ENCODE measurements at regions not wholly inside any gene's neighbourhood (a gene's known extent, or its start where the extent isn't known, plus 50 kb on each side); places are given as distances from the start of the nearest gene placed in this dataset.
"Not testable (repeated sequence)": the region's sequence is repeated elsewhere in the genome, so short reads cannot be mapped to it uniquely, and the experiment has no call there.

DNA sequence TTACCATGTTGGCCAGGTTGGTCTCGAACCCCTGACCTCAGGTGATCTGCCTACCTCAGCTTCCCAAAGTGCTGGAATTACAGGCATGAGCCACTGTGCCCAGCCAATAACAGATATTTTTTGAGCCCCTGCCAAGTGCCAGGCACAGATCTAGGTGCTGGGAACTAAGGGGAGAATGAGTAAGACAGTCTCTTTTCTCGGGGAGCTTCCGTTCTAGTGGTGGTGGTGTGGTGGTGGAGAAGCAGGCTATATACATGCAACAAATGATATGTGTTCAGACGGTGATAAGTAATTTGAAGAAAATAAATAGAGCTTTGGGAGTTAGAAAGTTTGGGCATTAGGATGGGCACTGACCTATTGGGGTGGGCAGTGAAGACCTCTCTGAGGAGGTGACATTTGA, 76.7 kb upstream of the VKORC1L1 start:
- DNase-seq (ENCODE audit: low spot score) = no peak

DNA sequence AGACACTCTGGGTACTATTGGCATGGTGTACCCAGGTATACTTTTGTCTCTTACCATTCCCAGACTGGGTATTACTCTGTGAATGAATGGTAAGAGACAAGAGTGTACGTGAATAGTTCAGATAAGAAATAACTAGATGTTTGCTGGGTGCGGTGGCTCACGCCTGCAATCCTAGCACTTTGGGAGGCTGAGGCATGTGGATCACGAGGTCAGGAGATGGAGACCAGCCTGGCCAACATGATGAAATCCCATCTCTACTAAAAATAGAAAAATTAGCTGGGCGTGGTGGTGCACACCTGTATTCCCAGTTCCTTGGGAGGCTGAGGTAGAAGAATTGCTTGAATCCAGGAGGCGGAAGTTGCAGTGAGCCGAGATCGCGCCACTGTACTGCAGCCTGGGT, 75.8 kb upstream of the VKORC1L1 start:
- not testable (repeated sequence) for DNase-seq (ENCODE audit: low spot score)

More for the DNA sequence above, 76.7 kb upstream of the VKORC1L1 start:
- TF ChIP-seq, protein P1, sequence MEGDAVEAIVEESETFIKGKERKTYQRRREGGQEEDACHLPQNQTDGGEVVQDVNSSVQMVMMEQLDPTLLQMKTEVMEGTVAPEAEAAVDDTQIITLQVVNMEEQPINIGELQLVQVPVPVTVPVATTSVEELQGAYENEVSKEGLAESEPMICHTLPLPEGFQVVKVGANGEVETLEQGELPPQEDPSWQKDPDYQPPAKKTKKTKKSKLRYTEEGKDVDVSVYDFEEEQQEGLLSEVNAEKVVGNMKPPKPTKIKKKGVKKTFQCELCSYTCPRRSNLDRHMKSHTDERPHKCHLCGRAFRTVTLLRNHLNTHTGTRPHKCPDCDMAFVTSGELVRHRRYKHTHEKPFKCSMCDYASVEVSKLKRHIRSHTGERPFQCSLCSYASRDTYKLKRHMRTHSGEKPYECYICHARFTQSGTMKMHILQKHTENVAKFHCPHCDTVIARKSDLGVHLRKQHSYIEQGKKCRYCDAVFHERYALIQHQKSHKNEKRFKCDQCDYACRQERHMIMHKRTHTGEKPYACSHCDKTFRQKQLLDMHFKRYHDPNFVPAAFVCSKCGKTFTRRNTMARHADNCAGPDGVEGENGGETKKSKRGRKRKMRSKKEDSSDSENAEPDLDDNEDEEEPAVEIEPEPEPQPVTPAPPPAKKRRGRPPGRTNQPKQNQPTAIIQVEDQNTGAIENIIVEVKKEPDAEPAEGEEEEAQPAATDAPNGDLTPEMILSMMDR (IDR thresholded peaks at IDR 0.05; ENCODE audit: extremely low read depth, missing control alignments) = no peak

GRCh38 chr7:65797566-65797965, 75.3 kb upstream of the VKORC1L1 start:
- DNase-seq (ENCODE audit: low spot score) = not testable (repeated sequence)

DNA sequence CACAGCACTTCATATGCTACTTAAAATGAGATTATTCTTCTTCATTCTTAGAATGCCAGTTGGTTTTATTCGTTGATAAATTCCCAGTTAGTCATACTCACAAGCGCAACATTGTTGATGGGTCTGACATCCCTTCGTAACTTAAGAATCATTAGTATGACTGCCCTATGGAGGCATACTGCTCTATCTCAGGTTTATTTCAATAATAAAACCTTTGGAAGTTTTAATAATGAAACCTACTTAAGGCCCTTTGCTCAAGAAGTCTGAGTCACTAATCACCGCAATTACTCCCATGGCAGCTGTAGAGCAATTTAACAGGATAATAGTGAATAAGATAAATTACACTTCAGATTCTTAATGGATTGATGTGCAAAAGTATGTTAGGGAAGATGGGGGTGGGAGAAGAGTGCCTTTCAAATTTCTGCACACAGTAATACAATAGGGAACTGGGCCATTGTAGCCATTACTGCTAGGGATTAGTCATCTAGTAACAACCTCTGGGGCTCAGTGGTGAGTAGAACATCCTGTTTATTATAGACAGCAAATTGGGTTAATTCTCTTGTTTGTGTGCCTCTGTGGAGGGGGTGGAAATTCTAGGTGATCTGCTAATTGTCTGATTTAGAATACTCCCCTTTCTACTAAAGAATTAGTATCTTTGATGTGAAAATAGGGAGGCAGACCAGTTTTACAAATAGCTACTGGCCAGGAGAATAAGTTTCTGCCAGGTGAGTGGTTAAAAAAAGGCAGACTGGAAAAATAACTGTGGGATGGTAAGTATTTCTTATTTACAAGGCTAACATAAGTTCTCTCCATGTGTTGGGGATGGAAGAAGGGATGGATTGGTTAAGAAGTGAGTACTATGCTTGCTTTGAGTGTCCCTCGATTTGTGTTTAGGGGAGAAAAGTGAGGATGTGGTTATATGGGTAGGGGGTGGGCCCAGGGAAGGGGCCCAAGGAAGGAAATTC, 74.5 kb upstream of the VKORC1L1 start:
- TF ChIP-seq, protein P1 (IDR thresholded peaks at IDR 0.05; ENCODE audit: extremely low read depth, missing control alignments) = no peak
- DNase-seq (ENCODE audit: low spot score) = peak; percentile 51

GRCh38 chr7:65800191-65800590, 72.7 kb upstream of the VKORC1L1 start:
- not testable (repeated sequence) for DNase-seq (ENCODE audit: low spot score)

- DNase-seq (ENCODE audit: low spot score) = no peak
- TF ChIP-seq, protein P1 (IDR thresholded peaks at IDR 0.05; ENCODE audit: extremely low read depth, missing control alignments) = no peak
Measured at GRCh38 chr7:65800890-65801341, 72.0 kb upstream of the VKORC1L1 start.

DNA sequence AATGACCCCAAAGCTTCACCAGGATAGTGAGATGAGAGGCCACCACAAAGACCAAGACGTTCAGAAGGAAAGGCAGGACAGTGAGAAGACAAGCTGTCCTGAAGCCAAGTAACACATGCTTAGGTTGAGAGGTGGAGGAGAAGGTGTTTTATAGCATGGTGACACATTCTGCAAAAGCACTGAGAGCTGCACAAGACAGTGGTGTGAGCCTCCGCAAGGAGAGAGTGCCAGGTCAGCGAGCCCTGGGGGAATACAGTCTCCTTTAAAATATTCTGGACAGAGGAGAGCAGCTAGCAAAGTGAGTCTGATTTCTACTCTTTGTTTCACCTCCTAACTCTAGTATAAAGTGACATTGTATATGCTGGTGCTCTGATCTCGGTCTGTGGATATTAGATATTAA, 68.0 kb upstream of the VKORC1L1 start:
- TF ChIP-seq, protein P1 (IDR thresholded peaks at IDR 0.05; ENCODE audit: extremely low read depth, missing control alignments) = no peak
- DNase-seq (ENCODE audit: low spot score) = no peak

- not testable (repeated sequence) for DNase-seq (ENCODE audit: low spot score)
Measured at GRCh38 chr7:65807067-65807466, 65.8 kb upstream of the VKORC1L1 start.

- peak; percentile 55 for DNase-seq (ENCODE audit: low spot score)
- TF ChIP-seq, protein P1 (IDR thresholded peaks at IDR 0.05; ENCODE audit: extremely low read depth, missing control alignments) = no peak
Measured at GRCh38 chr7:65809259-65809981, 63.5 kb upstream of the VKORC1L1 start.

Data from GM20000 (cell line).